HL-60 (cell line): ENCODE measurements at regions not wholly inside any gene's neighbourhood (a gene's known extent, or its start where the extent isn't known, plus 50 kb on each side); places are given as distances from the start of the nearest gene placed in this dataset.

ENCODE experiments used
- DNase-seq, 2 experiments: peaks; one replicate each; pipeline ENCODE4 v3.0.0-alpha.2; 2010 to 2020; ENCODE audit warnings: low read depth in 1 of 2, low spot score in 1 of 2
- H3K27ac ChIP-seq: fragments of 250-450 bp; sonication (Bioruptor Pico); replicated peaks from 2 replicates; pipeline ENCODE4 v1.5.1; 2020; ENCODE audit warnings: mild to moderate bottlenecking, moderate library complexity
- H3K27me3 ChIP-seq: fragments of 250-450 bp; sonication (Bioruptor Pico); 2 replicates; pipeline ENCODE4 v1.5.1; 2021; ENCODE audit warnings: mild to moderate bottlenecking, moderate library complexity; ENCODE audit not compliant: insufficient read depth, poor library complexity, severe bottlenecking
- H3K4me3 ChIP-seq: replicated peaks from 2 replicates; pipeline ENCODE4 v1.5.1; 2011; ENCODE audit warnings: mild to moderate bottlenecking, control low read depth, low read length; ENCODE audit not compliant: insufficient read depth
- CTCF ChIP-seq: IDR thresholded peaks from one replicate; pipeline ENCODE4 v1.5.1; 2011; ENCODE audit warnings: low read length, control low read depth, inconsistent platforms; ENCODE audit not compliant: insufficient read depth
- GABPA ChIP-seq: IDR thresholded peaks from 2 replicates; pipeline ENCODE4 v1.6.1; 2012; ENCODE audit warnings: low read depth
- POLR2AphosphoS5 ChIP-seq: IDR thresholded peaks from 2 replicates; pipeline ENCODE4 v1.6.1; 2012; ENCODE audit warnings: low read depth
- REST ChIP-seq: IDR thresholded peaks from 2 replicates; pipeline ENCODE4 v1.6.1; 2012; ENCODE audit warnings: low read depth; ENCODE audit not compliant: insufficient replicate concordance
- SPI1 ChIP-seq: IDR thresholded peaks from 2 replicates; pipeline ENCODE4 v1.6.1; 2012; ENCODE audit warnings: low read depth, mild to moderate bottlenecking, borderline replicate concordance

- TF ChIP-seq REST (no peak), CTCF (no peak), POLR2AphosphoS5 (no peak), SPI1 (no peak), GABPA (no peak)
- no peak for DNase-seq
- Histone ChIP-seq H3K27me3 (no peaks in the 10 kb centered on the region), H3K27ac (no peak overlapping the region), H3K4me3 (no peak overlapping the region)
Observed at GRCh38 chr2:184444217-184444616, 154.1 kb upstream of the ZNF804A start.

- TF ChIP-seq CTCF (no peak), REST (no peak), SPI1 (no peak), GABPA (no peak), POLR2AphosphoS5 (no peak)
- no peak for DNase-seq
- H3K27me3 ChIP-seq, result no peaks in the 10 kb centered on the region
- H3K4me3 ChIP-seq, result no peak overlapping the region
- no peak overlapping the region for H3K27ac ChIP-seq
Observed at GRCh38 chr2:184444623-184445223, 153.6 kb upstream of the ZNF804A start.

GRCh38 chr2:184449760-184450159 lies 148.6 kb upstream of the ZNF804A start:
- Histone ChIP-seq H3K27me3 (no peaks in the 10 kb centered on the region), H3K4me3 (no peak overlapping the region), H3K27ac (no peak overlapping the region)
- DNase-seq, result no peak
- TF ChIP-seq REST (no peak), POLR2AphosphoS5 (no peak), GABPA (no peak), CTCF (no peak), SPI1 (no peak)
